Activated CD4-positive, alpha-beta T cell treated with anti-CD3 and anti-CD28 coated beads, Interleukin-2, amount 10 ng/mL, durations not matched to agents 7 days and 5 days (primary cell): ENCODE measurements at regions not wholly inside any gene's neighbourhood (a gene's known extent, or its start where the extent isn't known, plus 50 kb on each side); places are given as distances from the start of the nearest gene placed in this dataset.
"Not testable (repeated sequence)": the region's sequence is repeated elsewhere in the genome, so short reads cannot be mapped to it uniquely, and the experiment has no call there.

Experiments
- CTCF ChIA-PET: fragments of 350-600 bp; sonication (Branson Sonifier 250); formaldehyde crosslinking; loops from one replicate; lab custom pipeline; 2021; ENCODE audit warnings: antibody characterized with exemption; lab: Charles Lee
- POLR2A ChIA-PET: fragments of 350-600 bp; sonication (Branson Sonifier 250); formaldehyde crosslinking; loops from one replicate; lab custom pipeline; 2021; ENCODE audit warnings: antibody characterized with exemption; lab: Charles Lee
- DNase-seq: peaks from one replicate; pipeline ENCODE4 v3.0.0-alpha.2; 2020
- H3K27ac Mint-ChIP-seq: one replicate; pipeline ENCODE4 v1.8.0; 2021; ENCODE audit warnings: mild to moderate bottlenecking, moderate library complexity, mixed read lengths
- H3K27me3 Mint-ChIP-seq: one replicate; pipeline ENCODE4 v1.8.0; 2021; ENCODE audit warnings: mixed read lengths
- H3K36me3 Mint-ChIP-seq: one replicate; pipeline ENCODE4 v1.8.0; 2021; ENCODE audit warnings: low read depth, mixed read lengths
- H3K4me1 Mint-ChIP-seq: one replicate; pipeline ENCODE4 v1.8.0; 2021; ENCODE audit warnings: mixed read lengths
- H3K4me3 Mint-ChIP-seq: one replicate; pipeline ENCODE4 v1.8.0; 2021; ENCODE audit warnings: mild to moderate bottlenecking, moderate library complexity, mixed read lengths
- H3K9me3 Mint-ChIP-seq: one replicate; pipeline ENCODE4 v1.8.0; 2021; ENCODE audit warnings: mixed read lengths

GRCh38 chr19:29154163-29154562, 58.8 kb downstream of the UQCRFS1 start:
- no peak for DNase-seq
- H3K27ac Mint-ChIP-seq = no peak overlapping the region
- peaks cover 11% of the 10 kb centered on the region for H3K9me3 Mint-ChIP-seq
- H3K4me1 Mint-ChIP-seq = no peaks in the 10 kb centered on the region
- ChIA-PET CTCF (no interaction called here), POLR2A (no interaction called here)
- H3K36me3 Mint-ChIP-seq = no peaks in the 10 kb centered on the region
- H3K27me3 Mint-ChIP-seq = no peaks in the 10 kb centered on the region
- no peak overlapping the region for H3K4me3 Mint-ChIP-seq

DNA sequence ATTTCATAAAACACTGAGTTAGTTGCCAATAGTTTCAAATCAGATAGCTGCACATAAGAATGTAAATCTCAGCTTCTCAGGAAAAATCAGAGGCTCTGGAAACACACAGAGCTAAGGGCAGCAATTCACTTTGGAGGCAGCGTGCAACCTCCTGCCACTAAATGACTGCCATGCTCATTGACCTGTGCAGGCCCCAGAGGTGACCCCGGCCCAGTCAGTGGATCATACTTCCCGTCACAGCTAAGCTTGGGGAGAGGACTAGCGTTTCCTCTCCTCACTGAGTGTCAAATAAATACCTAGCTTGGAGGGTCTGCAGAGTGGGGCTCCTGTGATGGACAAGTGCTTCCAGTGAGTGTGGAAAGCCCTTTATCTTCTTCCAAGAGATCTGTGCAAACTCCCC, 67.2 kb downstream of the UQCRFS1 start:
- DNase-seq = no peak
- peaks cover 5% of the 10 kb centered on the region for H3K9me3 Mint-ChIP-seq
- no peaks in the 10 kb centered on the region for H3K27me3 Mint-ChIP-seq
- ChIA-PET CTCF (no interaction called here), POLR2A (no interaction called here)
- no peaks in the 10 kb centered on the region for H3K4me1 Mint-ChIP-seq
- H3K4me3 Mint-ChIP-seq = no peak overlapping the region
- H3K36me3 Mint-ChIP-seq = no peaks in the 10 kb centered on the region
- H3K27ac Mint-ChIP-seq = no peak overlapping the region

DNA sequence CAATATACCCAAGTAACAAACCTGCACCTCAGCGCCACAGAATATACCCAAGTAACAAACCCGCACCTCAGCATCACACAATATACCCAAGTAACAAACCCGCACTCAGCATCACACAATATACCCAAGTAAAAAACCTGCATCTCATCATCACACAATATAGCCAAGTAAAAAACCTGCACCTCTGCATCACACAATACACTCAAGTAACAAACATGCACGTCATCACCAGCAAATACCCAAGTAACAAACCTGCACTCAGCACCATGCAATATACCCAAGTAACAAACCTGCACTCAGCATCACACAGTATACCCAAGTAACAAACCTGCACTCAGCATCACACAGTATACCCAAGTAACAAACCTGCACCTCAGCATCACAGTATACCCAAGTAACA, 69.8 kb downstream of the UQCRFS1 start:
- no peak for DNase-seq
- no peaks in the 10 kb centered on the region for H3K4me1 Mint-ChIP-seq
- no peak overlapping the region for H3K4me3 Mint-ChIP-seq
- H3K36me3 Mint-ChIP-seq = no peaks in the 10 kb centered on the region
- H3K27me3 Mint-ChIP-seq = no peaks in the 10 kb centered on the region
- POLR2A ChIA-PET = no interaction called here
- no peak overlapping the region for H3K27ac Mint-ChIP-seq
- CTCF ChIA-PET = no interaction called here
- peaks cover 20% of the 10 kb centered on the region for H3K9me3 Mint-ChIP-seq

DNA sequence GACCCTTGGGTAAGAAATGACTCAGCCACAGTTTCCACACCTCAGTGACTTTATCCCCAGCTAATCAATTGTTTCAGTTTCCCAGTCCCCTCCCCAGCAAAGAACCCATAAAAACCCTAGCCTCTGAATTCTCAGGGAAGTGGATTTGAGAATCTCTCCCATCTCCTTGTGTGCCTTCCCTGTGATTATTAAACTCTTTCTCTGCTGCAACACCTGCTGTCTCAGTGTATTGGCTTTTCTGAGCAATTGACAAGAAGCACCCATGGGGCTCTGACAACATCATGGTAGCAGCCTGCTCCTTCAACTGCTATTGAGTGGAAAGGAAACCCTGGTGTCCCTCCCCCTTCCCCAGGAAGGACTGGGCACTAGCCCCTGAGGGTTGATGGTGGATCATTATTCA, 73.7 kb downstream of the UQCRFS1 start:
- no peak overlapping the region for H3K27ac Mint-ChIP-seq
- POLR2A ChIA-PET = no interaction called here

DNA sequence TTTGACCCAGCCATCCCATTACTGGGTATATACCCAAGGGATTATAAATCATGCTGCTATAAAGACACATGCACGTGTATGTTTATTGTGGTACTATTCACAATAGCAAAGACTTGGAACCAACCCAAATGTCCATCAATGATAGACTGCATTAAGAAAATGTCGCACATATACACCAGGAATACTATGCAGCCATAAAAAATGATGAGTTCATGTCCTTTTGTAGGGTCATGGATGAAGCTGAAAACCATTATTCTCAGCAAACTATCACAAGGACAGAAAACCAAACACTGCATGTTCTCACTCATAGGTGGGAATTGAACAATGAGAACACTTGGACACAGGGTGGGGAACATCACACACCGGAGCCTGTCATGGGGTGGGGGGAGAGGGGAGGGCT, 74.7 kb downstream of the UQCRFS1 start:
- CTCF ChIA-PET, POLR2A ChIA-PET: not testable (repeated sequence)

More for the DNA sequence above, 73.7 kb downstream of the UQCRFS1 start:
- H3K36me3 Mint-ChIP-seq = no peaks in the 10 kb centered on the region
- no peak for DNase-seq
- H3K9me3 Mint-ChIP-seq = peaks cover 22% of the 10 kb centered on the region
- no peak overlapping the region for H3K4me3 Mint-ChIP-seq
- H3K4me1 Mint-ChIP-seq = no peaks in the 10 kb centered on the region
- H3K27me3 Mint-ChIP-seq = no peaks in the 10 kb centered on the region
- CTCF ChIA-PET = no interaction called here

GRCh38 chr19:29131456-29131855, 81.5 kb downstream of the UQCRFS1 start:
- H3K9me3 Mint-ChIP-seq = peaks cover 3% of the 10 kb centered on the region

More for the DNA sequence above, 74.7 kb downstream of the UQCRFS1 start:
- not testable (repeated sequence) for H3K27ac Mint-ChIP-seq, H3K4me1 Mint-ChIP-seq, H3K4me3 Mint-ChIP-seq, DNase-seq, H3K36me3 Mint-ChIP-seq, H3K27me3 Mint-ChIP-seq
- peaks cover 25% of the 10 kb centered on the region for H3K9me3 Mint-ChIP-seq

DNA sequence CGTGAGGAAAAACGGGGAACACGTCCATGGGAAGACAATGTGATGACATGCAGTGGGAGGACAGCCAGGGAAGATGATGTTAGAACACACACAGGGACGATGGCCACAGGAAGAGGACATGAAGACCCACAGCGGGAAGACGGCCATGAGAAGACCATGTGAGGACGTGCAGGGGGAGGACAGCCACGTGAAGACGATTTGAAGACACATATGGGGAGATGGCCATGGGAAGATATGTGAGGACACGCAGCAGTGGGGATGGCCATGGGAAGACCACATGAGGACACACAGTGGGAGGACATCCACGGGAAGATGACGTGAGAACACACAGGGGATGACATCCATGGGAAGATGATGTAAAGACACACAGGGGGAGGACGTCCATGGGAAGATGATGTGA, 83.8 kb downstream of the UQCRFS1 start:
- H3K4me3 Mint-ChIP-seq = no peak overlapping the region
- DNase-seq = no peak
- H3K27ac Mint-ChIP-seq = no peak overlapping the region
- peaks cover 10% of the 10 kb centered on the region for H3K9me3 Mint-ChIP-seq
- no peaks in the 10 kb centered on the region for H3K27me3 Mint-ChIP-seq
- POLR2A ChIA-PET = no interaction called here
- CTCF ChIA-PET = no interaction called here
- H3K36me3 Mint-ChIP-seq = no peaks in the 10 kb centered on the region
- no peaks in the 10 kb centered on the region for H3K4me1 Mint-ChIP-seq

More at GRCh38 chr19:29131456-29131855, 81.5 kb downstream of the UQCRFS1 start:
- ChIA-PET CTCF (no interaction called here), POLR2A (no interaction called here)
- Mint-ChIP-seq H3K4me3 (no peak overlapping the region), H3K4me1 (no peaks in the 10 kb centered on the region), H3K36me3 (no peaks in the 10 kb centered on the region), H3K27me3 (no peaks in the 10 kb centered on the region), H3K27ac (no peak overlapping the region)
- no peak for DNase-seq

- no peaks in the 10 kb centered on the region for H3K4me1 Mint-ChIP-seq
- peaks cover 6% of the 10 kb centered on the region for H3K9me3 Mint-ChIP-seq
- no peaks in the 10 kb centered on the region for H3K36me3 Mint-ChIP-seq
- H3K27ac Mint-ChIP-seq = no peak overlapping the region
- no peak overlapping the region for H3K4me3 Mint-ChIP-seq
- no peak for DNase-seq
- H3K27me3 Mint-ChIP-seq = no peaks in the 10 kb centered on the region
- POLR2A ChIA-PET = no interaction called here
- CTCF ChIA-PET = no interaction called here
Measured at GRCh38 chr19:29128203-29128602, 84.7 kb downstream of the UQCRFS1 start.

DNA sequence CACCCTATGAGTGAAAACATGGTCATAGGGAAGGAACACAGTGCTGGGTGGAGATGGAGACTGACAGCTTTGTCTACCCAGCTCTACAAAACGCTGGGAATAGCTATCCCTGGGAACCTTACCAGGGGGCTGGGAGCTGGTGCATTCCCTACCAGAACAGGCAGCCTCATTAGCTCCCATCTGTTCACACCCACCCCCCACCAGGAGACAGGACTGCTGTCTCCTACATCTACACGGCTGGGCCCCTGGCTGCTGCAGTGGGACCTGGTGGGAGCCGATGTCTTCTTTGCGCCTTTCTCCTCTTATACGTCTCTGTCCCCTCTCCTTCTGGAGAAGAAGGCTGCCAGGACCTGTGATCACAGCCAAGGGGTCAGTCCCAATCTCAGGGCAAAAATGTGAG, 90.8 kb downstream of the UQCRFS1 start:
- H3K27me3 Mint-ChIP-seq = no peaks in the 10 kb centered on the region
- no peak overlapping the region for H3K4me3 Mint-ChIP-seq
- H3K9me3 Mint-ChIP-seq = peaks cover 6% of the 10 kb centered on the region
- no peaks in the 10 kb centered on the region for H3K4me1 Mint-ChIP-seq
- no peak overlapping the region for H3K27ac Mint-ChIP-seq
- ChIA-PET POLR2A (interaction anchor here (0.7 kb wide), 1 partner anchor 1212 kb away, joined by 4 read pairs; no protein-coding TSS in a partner anchor), CTCF (no interaction called here)
- no peaks in the 10 kb centered on the region for H3K36me3 Mint-ChIP-seq
- no peak for DNase-seq

GRCh38 chr19:29121684-29122083, 91.3 kb downstream of the UQCRFS1 start:
- Mint-ChIP-seq H3K9me3 (peaks cover 6% of the 10 kb centered on the region), H3K27ac (no peak overlapping the region), H3K4me1 (no peaks in the 10 kb centered on the region), H3K4me3 (no peak overlapping the region), H3K36me3 (no peaks in the 10 kb centered on the region), H3K27me3 (no peaks in the 10 kb centered on the region)
- POLR2A ChIA-PET = no interaction called here
- DNase-seq = no peak
- CTCF ChIA-PET = no interaction called here

DNA sequence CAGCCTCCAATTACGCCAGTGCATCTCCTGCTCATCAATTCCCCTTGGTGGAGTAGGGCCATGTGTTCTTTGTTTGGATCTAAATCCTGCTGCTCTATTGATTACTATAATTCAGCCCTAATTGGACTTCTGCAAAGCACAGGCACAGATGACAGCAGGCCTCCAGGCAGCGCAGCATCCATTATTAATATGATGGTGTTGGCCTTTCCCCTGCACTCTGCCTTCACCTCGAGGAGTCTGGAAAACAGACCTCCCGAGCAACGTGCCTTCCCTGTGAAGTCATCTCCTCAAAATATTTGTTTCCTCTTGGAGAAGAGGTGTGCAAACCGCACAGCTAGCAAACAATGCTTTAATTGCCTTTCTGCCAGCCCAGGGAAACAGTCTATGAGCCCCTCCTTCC, 92.5 kb downstream of the UQCRFS1 start:
- Mint-ChIP-seq H3K4me3 (no peak overlapping the region), H3K36me3 (no peaks in the 10 kb centered on the region), H3K4me1 (no peaks in the 10 kb centered on the region), H3K9me3 (peaks cover 6% of the 10 kb centered on the region), H3K27ac (no peak overlapping the region), H3K27me3 (no peaks in the 10 kb centered on the region)
- CTCF ChIA-PET = no interaction called here
- DNase-seq = no peak
- POLR2A ChIA-PET = no interaction called here

DNA sequence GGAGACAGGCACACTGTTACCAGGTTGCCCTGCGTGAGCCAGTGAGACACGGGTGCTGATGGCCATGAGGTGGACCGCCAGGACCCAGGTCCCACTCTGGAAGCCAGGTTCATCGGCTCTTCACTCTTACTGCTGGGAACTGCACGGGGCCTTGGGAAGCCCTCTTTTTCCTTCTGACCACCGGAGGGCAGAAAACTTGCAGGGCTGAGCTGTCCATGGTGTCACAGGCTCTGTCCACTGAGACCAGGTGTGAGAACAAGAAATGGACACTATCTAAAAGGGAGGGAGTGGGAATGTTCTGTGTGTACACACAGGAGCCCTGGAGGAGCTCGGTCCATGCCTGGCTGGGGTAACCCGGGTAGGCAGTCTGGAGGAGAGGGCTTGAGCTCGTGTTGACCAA, 93.4 kb downstream of the UQCRFS1 start:
- CTCF ChIA-PET = no interaction called here
- Mint-ChIP-seq H3K27me3 (no peaks in the 10 kb centered on the region), H3K9me3 (no peaks in the 10 kb centered on the region), H3K36me3 (no peaks in the 10 kb centered on the region), H3K27ac (no peak overlapping the region), H3K4me3 (no peak overlapping the region), H3K4me1 (no peaks in the 10 kb centered on the region)
- POLR2A ChIA-PET = no interaction called here
- no peak for DNase-seq

DNA sequence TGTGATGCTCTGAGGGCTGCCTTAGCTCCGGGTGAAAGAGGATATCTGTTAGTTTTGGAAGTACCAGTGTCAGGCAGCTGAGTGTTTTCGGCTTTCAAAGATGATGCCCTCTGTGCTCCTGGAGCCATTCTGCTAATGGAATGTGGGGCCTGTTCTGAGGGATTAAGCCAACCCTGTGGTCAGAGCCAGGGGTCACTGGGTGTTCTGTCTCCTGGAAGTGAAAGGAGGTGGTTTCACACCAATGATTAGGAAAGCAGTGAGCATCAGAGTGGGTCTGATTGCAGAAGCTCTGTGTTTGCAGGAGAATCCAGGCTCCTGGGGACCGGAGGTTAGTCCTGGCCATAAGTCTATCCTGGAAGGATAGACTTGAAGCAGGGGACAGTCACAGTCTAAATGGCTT, 94.6 kb downstream of the UQCRFS1 start:
- H3K4me1 Mint-ChIP-seq = no peaks in the 10 kb centered on the region
- no peaks in the 10 kb centered on the region for H3K9me3 Mint-ChIP-seq
- no peaks in the 10 kb centered on the region for H3K27me3 Mint-ChIP-seq
- H3K27ac Mint-ChIP-seq = no peak overlapping the region
- no peak for DNase-seq
- H3K4me3 Mint-ChIP-seq = no peak overlapping the region
- H3K36me3 Mint-ChIP-seq = no peaks in the 10 kb centered on the region
- ChIA-PET POLR2A (no interaction called here), CTCF (no interaction called here)

GRCh38 chr19:29117926-29118325, 95.0 kb downstream of the UQCRFS1 start:
- H3K4me3 Mint-ChIP-seq = no peak overlapping the region
- POLR2A ChIA-PET = no interaction called here

More at GRCh38 chr19:29117926-29118325, 95.0 kb downstream of the UQCRFS1 start:
- H3K4me1 Mint-ChIP-seq = no peaks in the 10 kb centered on the region
- H3K9me3 Mint-ChIP-seq = no peaks in the 10 kb centered on the region
- H3K27ac Mint-ChIP-seq = no peak overlapping the region
- H3K27me3 Mint-ChIP-seq = no peaks in the 10 kb centered on the region
- no peak for DNase-seq
- H3K36me3 Mint-ChIP-seq = no peaks in the 10 kb centered on the region
- CTCF ChIA-PET = no interaction called here
